Endodermal cell (in vitro differentiated cells): ENCODE measurements at regions not wholly inside any gene's neighbourhood (a gene's known extent, or its start where the extent isn't known, plus 50 kb on each side); places are given as distances from the start of the nearest gene placed in this dataset.
A peak's percentile ranks its signal among the peaks of the same experiment; 100 is the strongest.

Source experiments
- DNase-seq: peaks from one replicate; pipeline ENCODE4 v3.0.0-alpha.2; 2017
- H3K27ac ChIP-seq: 2 replicates; pipeline ENCODE4 v1.5.1; 2013; ENCODE audit warnings: mild to moderate bottlenecking, low read depth, low read length, moderate library complexity
- H3K27me3 ChIP-seq: 2 replicates; pipeline ENCODE4 v1.6.1; 2013; ENCODE audit warnings: mild to moderate bottlenecking, low read length, moderate library complexity; ENCODE audit not compliant: insufficient read depth, control insufficient read depth, poor library complexity, severe bottlenecking
- H3K36me3 ChIP-seq: 2 replicates; pipeline ENCODE4 v1.7.0; 2013; ENCODE audit warnings: mild to moderate bottlenecking, low read length, moderate library complexity; ENCODE audit not compliant: control insufficient read depth, insufficient read depth
- H3K4me1 ChIP-seq: one replicate; pipeline ENCODE4 v1.7.0; 2013; ENCODE audit warnings: low read length; ENCODE audit not compliant: control insufficient read depth, insufficient read depth
- H3K4me3 ChIP-seq: 2 replicates; pipeline ENCODE4 v1.5.1; 2013; ENCODE audit warnings: mild to moderate bottlenecking, low read length, moderate library complexity
- H3K9ac ChIP-seq: 2 replicates; pipeline ENCODE4 v1.6.1; 2013; ENCODE audit warnings: mild to moderate bottlenecking, low read length, moderate library complexity; ENCODE audit not compliant: poor library complexity, severe bottlenecking; ENCODE audit errors: extremely low read depth
- H3K9me3 ChIP-seq: 2 replicates; pipeline ENCODE4 v1.6.1; 2013; ENCODE audit warnings: mild to moderate bottlenecking, low read length, moderate library complexity; ENCODE audit not compliant: control insufficient read depth
- H3K27ac Mint-ChIP-seq: 2 replicates; pipeline ENCODE4 v1.8.0; 2020; ENCODE audit warnings: mixed read lengths
- H3K27me3 Mint-ChIP-seq: 2 replicates; pipeline ENCODE4 v1.8.0; 2021; ENCODE audit warnings: mild to moderate bottlenecking, mixed read lengths; ENCODE audit not compliant: insufficient read depth
- H3K36me3 Mint-ChIP-seq: 2 replicates; pipeline ENCODE4 v1.8.0; 2020; ENCODE audit warnings: low read depth, mixed read lengths
- H3K4me1 Mint-ChIP-seq: 2 replicates; pipeline ENCODE4 v1.8.0; 2020; ENCODE audit warnings: mixed read lengths
- H3K4me3 Mint-ChIP-seq: 2 replicates; pipeline ENCODE4 v1.8.0; 2020; ENCODE audit warnings: mild to moderate bottlenecking, moderate library complexity, mixed read lengths
- H3K9me3 Mint-ChIP-seq: 2 replicates; pipeline ENCODE4 v1.8.0; 2020; ENCODE audit warnings: mild to moderate bottlenecking, mixed read lengths
- WGBS, 2 experiments: methylation state at CpG; one replicate each; pipeline versions ENCODE4 v1.1.5 to v1.1.7; 2013; ENCODE audit warnings: missing lambda C conversion rate in 2 of 2, mixed read lengths in 1 of 2; ENCODE audit not compliant: insufficient coverage in 1 of 2, insufficient read length in 1 of 2; 5-methylcytosine and 5-hydroxymethylcytosine counted together
- TF ChIP-seq, protein P1 (sequence below): fragments of 200-600 bp; sonication (generic); conservative IDR thresholded peaks from 2 replicates; pipeline ENCODE4 v1.5.0; 2021; ENCODE audit warnings: antibody characterized with exemption, mild to moderate bottlenecking

GRCh38 chr1:101739826-101740330 lies 256.8 kb downstream of the OLFM3 start:
- H3K27ac ChIP-seq = no peak overlapping the region
- no peaks in the 10 kb centered on the region for H3K36me3 ChIP-seq
- H3K9me3 ChIP-seq = no peaks in the 10 kb centered on the region
- no peaks in the 10 kb centered on the region for H3K27me3 ChIP-seq
- no peak for DNase-seq
- H3K4me3 ChIP-seq = no peak overlapping the region
- H3K4me1 ChIP-seq = no peaks in the 10 kb centered on the region
- Mint-ChIP-seq H3K4me3 (no peak overlapping the region), H3K4me1 (peaks cover 15% of the 10 kb centered on the region), H3K9me3 (no peaks in the 10 kb centered on the region), H3K36me3 (no peaks in the 10 kb centered on the region), H3K27me3 (no peaks in the 10 kb centered on the region), H3K27ac (no peak overlapping the region)
- TF ChIP-seq, protein P1, sequence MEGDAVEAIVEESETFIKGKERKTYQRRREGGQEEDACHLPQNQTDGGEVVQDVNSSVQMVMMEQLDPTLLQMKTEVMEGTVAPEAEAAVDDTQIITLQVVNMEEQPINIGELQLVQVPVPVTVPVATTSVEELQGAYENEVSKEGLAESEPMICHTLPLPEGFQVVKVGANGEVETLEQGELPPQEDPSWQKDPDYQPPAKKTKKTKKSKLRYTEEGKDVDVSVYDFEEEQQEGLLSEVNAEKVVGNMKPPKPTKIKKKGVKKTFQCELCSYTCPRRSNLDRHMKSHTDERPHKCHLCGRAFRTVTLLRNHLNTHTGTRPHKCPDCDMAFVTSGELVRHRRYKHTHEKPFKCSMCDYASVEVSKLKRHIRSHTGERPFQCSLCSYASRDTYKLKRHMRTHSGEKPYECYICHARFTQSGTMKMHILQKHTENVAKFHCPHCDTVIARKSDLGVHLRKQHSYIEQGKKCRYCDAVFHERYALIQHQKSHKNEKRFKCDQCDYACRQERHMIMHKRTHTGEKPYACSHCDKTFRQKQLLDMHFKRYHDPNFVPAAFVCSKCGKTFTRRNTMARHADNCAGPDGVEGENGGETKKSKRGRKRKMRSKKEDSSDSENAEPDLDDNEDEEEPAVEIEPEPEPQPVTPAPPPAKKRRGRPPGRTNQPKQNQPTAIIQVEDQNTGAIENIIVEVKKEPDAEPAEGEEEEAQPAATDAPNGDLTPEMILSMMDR = no peak
- no peak overlapping the region for H3K9ac ChIP-seq
- WGBS, 2 experiments = 83 to 100% methylated on average over 1 of the region's 1 CpG

GRCh38 chr1:101741910-101742309 lies 254.8 kb downstream of the OLFM3 start:
- no peaks in the 10 kb centered on the region for H3K4me1 ChIP-seq
- Mint-ChIP-seq H3K4me3 (no peak overlapping the region), H3K27me3 (no peaks in the 10 kb centered on the region), H3K27ac (no peak overlapping the region), H3K36me3 (no peaks in the 10 kb centered on the region), H3K4me1 (peaks cover 15% of the 10 kb centered on the region), H3K9me3 (no peaks in the 10 kb centered on the region)
- no peaks in the 10 kb centered on the region for H3K27me3 ChIP-seq
- WGBS, 2 experiments = 60 to 94% methylated on average over 2 to 5 of the region's 5 CpGs
- no peaks in the 10 kb centered on the region for H3K9me3 ChIP-seq
- H3K4me3 ChIP-seq = no peak overlapping the region
- H3K9ac ChIP-seq = no peak overlapping the region
- TF ChIP-seq, protein P1 = no peak
- DNase-seq = peak; percentile 46
- no peaks in the 10 kb centered on the region for H3K36me3 ChIP-seq
- no peak overlapping the region for H3K27ac ChIP-seq

- no peaks in the 10 kb centered on the region for H3K27me3 Mint-ChIP-seq
- H3K27ac ChIP-seq = no peak overlapping the region
- H3K4me3 Mint-ChIP-seq = no peak overlapping the region
- no peak for DNase-seq
- no peaks in the 10 kb centered on the region for H3K9me3 Mint-ChIP-seq
- H3K9me3 ChIP-seq = no peaks in the 10 kb centered on the region
- no peak overlapping the region for H3K4me3 ChIP-seq
- WGBS, 2 experiments = 79% methylated on average over 1 of the region's 1 CpG; no CpG with 5 or more reads in 1 of the 2 experiments
- H3K36me3 ChIP-seq = no peaks in the 10 kb centered on the region
- TF ChIP-seq, protein P1 = no peak
- H3K4me1 Mint-ChIP-seq = peaks cover 15% of the 10 kb centered on the region
- H3K27ac Mint-ChIP-seq = no peak overlapping the region
- H3K27me3 ChIP-seq = no peaks in the 10 kb centered on the region
- H3K36me3 Mint-ChIP-seq = no peaks in the 10 kb centered on the region
- H3K4me1 ChIP-seq = no peaks in the 10 kb centered on the region
- H3K9ac ChIP-seq = no peak overlapping the region
Observed at GRCh38 chr1:101742509-101742908, 254.2 kb downstream of the OLFM3 start.
